HL-60 (cell line): ENCODE measurements at regions not wholly inside any gene's neighbourhood (a gene's known extent, or its start where the extent isn't known, plus 50 kb on each side); places are given as distances from the start of the nearest gene placed in this dataset.
"Not testable (repeated sequence)": the region's sequence is repeated elsewhere in the genome, so short reads cannot be mapped to it uniquely, and the experiment has no call there.

ENCODE experiments used
- CTCF ChIP-seq: IDR thresholded peaks from one replicate; pipeline ENCODE4 v1.5.1; 2011; ENCODE audit warnings: low read length, control low read depth, inconsistent platforms; ENCODE audit not compliant: insufficient read depth
- GABPA ChIP-seq: IDR thresholded peaks from 2 replicates; pipeline ENCODE4 v1.6.1; 2012; ENCODE audit warnings: low read depth
- POLR2AphosphoS5 ChIP-seq: IDR thresholded peaks from 2 replicates; pipeline ENCODE4 v1.6.1; 2012; ENCODE audit warnings: low read depth
- REST ChIP-seq: IDR thresholded peaks from 2 replicates; pipeline ENCODE4 v1.6.1; 2012; ENCODE audit warnings: low read depth; ENCODE audit not compliant: insufficient replicate concordance

- not testable (repeated sequence) for TF ChIP-seq CTCF, REST, POLR2AphosphoS5, GABPA
Measured at GRCh38 chr9:82778923-82779322, 284.0 kb downstream of the RASEF start.
